ENCODE measurements at regions not wholly inside any gene's neighbourhood (a gene's known extent, or its start where the extent isn't known, plus 50 kb on each side); places are given as distances from the start of the nearest gene placed in this dataset.
"Not testable (repeated sequence)": the region's sequence is repeated elsewhere in the genome, so short reads cannot be mapped to it uniquely, and the experiment has no call there.

DNA sequence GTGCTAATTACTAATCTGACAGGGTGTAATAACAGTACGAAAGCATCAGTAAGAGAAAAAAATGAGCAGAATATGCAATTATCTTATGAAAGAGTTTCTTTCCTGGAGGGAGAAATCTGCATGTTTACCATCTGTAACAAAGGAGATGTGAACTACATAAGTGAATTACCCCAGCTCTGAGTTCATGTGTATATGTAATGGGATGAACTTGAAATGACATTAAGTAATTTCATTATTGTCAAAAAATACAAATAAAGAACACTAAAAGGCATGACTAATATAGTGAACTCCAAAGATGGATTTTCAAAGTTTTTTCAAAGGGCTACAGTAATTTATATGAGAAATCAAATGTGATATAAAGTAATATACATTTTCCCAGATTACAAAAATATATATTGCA is 944.0 kb downstream of the MAT2B start:
- no peak for DNase-seq

DNA sequence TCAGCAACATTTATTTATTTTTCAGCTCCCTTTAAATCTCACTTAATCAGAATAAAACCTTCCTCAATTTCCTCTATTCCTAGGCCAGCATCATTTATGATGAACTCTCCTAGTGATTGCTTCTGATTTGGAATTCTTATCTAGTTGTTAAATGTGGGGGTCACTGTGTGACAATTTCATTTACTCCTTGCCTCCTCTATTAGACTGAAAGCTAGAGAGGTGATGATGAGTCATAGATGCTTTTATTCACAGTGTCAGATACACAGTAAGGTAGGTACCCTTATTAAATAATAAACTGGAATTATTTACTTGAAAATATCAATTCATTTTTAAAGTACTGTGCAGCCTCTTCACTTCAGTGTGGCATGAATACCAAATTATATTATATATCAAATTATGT is 960.6 kb downstream of the MAT2B start:
- DNase-seq, result no peak

DNA sequence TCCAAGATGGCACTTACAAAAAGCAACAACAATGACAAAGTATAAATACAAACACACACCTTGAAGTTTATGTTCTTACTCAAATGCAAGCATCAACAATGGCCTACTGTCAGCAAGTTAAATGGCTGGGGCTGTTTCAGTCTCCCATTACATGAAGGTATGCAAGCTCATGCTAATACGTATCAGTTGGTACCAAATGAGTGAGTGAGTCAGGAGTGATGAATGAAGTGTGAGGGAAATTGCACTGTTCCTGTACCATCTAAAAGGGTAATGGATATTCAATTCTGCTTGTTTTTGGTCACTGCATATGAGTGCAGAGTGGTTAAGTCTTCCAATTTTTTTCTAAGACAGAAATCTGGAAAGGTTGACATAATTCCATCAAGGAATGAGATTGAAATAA is 964.9 kb downstream of the MAT2B start:
- no peak for DNase-seq

DNA sequence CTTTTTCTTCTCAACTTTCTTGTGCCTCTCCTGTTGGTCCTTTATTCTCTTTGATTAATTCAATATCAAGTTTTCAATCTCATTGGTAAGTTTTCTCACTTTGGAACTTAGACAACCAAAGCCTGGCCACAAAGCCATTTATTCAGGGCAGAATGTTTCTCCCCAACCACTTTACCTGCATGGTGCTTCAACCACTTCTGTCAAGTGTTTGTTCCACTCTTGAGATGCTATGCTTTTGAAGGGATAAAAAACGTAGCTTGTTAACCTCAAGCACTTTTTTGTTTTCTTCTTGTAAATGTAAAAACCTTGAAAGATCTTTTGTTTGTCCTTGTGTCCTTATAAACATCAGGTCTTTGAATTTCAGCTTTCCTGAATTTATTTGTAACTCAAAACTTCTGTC is 966.7 kb downstream of the MAT2B start:
- DNase-seq, result no peak

DNA sequence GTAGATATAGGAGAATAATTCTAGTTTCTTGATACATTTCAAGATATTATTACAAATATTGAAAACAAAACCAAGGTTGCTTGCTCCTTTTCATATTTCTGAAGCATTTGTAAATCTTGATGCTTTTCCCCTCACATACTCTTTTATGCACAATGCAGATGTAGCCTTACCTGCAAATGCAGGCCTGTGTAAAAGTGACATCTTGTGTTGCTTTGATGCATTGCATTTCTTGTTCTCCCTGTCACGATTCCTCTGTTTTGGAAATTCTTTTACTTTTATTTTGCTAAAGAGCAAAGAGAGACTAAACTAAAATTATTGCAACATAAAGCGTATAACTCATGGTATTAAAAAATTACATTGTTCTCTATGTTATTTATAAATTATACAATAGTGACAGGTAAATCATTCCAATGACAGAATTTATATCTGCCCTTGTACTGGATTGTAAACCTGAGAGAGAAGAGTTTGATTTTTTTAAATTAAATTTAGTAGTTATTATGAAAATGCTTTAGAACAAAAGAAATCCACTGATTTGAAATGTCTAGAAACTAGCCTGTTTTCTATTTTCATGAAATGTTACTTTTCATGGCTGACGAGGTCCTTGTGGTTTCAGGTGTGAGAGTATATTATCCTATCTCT is 970.0 kb downstream of the MAT2B start:
- no peak for DNase-seq

DNA sequence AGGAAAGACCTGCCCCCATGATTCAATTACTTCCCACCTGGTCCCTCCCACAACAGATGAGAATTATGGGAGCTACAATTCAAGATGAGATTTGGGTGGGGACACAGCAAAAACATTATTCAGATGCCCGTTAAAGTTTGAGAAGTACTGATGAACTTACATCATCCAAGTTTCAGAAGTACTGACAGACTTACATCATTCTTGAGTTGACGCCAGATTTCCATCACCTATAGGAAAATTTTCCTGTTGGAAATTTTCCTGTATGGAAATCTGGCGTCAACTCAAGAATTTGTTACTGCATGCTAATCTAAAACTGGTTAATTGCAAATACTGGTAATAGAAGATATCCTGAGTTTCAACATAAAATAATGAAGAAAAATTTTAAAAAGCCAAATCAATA is 975.9 kb downstream of the MAT2B start:
- no peak for DNase-seq

DNA sequence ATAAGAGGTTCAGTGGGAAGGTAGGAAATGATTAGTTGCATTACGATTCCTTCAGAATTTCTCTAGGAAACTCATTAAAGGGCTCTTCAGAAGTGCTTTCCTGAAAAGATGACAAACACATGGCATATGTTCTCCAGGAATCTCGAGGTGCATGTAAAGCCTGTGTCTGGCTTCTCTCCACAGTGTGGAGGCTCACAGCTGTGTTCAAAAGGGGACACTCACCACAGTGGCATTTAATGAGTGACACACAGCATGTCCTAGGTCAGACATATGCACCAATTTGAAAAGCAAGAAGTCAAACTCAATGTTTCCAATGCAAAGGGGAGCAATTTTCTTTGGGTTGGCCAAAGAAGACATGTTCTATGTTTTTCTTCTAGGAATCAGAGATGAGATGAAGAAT is 976.9 kb downstream of the MAT2B start:
- DNase-seq, result no peak

DNA sequence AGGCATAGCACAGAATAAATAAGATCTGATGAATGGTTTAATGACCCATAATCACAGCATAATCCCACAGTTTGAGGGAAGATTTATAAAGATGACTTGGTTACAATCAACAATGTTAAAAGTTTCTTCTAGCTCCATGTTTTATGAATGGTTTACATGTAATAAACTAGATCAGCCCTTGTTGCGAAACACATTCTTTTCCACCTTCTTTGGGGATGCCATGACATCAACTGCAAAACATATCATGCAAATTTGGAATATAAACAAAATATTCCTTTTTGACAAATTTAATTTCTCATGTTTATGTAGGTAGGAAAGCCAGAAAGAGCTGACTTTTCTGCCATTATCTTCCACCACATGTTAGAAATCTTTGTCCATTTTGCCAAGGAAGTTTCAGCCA is 979.5 kb downstream of the MAT2B start:
- DNase-seq, result no peak

DNA sequence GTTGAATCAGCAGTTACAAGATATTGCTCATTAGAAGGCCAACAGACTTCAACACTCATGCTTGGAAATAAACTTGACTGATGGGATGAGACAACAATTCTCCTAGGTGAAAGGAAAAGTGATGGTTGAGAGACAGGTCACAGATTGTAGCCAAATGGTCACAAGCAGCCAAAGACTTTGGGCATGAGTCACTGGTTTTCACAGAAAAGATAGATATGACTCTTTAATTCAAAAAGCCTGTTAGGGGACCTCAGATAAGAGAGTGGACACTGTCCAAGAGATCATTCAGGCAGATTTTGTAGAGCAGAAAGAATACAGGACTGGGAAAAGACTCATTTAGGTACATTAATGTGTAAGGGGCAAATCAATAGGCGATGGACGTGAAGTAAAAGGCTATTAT is 982.5 kb downstream of the MAT2B start:
- DNase-seq, result no peak

DNA sequence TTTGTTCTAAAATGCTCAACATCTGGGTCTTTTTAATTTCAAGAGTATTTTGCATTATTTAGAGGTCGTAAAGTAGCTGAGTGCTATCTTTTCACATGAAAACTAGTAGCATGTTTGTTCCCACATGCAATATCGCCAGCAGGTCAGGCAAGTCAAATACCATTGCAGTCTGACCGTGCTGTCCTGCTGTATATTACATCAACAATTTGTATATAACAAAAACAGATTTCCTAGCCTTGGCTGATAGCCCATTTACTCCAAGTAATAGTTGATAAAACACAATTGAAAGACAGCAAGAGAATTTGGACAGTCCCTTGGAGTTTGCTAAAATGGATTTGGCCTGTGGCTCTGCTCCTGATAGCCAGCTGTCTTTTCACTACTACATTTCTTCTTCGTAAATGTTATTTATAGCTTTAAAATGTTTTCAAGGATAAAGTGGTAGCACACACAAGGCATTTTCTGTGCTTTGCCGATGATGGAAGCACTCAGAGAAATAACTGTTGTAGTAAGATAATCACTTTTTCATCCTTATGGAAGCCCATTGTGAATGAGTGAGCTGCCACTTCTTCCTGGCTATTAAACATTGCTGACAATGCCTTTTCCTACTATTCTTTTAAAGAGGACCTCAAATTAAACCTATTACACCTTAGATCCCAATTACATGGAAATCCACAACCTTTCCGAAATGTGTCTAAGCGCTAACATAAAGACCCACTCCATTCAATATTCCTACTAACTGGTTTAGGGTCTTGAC is 992.1 kb downstream of the MAT2B start:
- no peak for DNase-seq

DNA sequence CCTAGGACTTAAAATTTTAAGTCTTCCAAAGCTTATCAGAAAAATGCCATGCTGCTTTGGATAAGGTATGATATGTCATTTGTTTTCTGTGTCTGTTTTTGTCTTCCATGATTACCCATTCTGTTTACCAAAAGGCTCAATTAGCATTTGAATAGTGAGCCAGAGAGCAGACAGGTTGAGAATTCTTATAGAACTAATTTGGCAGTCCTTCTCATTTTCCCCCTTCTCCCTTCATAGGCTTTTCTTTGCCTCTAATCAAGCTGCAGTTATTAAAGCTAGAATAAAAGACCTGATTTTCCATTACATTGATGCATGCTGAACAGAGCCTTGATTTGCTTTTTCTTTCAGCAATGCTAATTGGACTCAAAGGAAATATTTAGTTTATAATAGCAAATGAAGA is 993.0 kb downstream of the MAT2B start:
- no peak for DNase-seq

DNA sequence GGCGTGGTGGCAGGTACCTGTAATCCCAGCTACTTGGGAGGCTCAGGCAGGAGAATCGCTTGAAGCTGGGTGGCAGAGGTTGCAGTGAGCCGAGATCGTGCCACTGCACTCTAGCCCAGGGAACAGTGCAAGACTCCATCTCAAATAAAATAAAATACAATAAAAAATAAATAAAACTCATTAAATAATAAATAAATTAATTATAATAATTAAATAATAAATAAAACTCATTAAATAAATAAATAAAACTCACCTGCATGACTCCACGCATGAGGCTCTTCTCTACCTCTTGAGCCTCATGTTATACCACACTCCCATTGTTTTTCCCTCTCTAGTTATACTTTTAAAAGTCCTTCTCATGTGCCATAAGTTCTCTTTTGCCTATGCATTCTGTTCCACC is 995.4 kb downstream of the MAT2B start:
- no peak for DNase-seq

DNA sequence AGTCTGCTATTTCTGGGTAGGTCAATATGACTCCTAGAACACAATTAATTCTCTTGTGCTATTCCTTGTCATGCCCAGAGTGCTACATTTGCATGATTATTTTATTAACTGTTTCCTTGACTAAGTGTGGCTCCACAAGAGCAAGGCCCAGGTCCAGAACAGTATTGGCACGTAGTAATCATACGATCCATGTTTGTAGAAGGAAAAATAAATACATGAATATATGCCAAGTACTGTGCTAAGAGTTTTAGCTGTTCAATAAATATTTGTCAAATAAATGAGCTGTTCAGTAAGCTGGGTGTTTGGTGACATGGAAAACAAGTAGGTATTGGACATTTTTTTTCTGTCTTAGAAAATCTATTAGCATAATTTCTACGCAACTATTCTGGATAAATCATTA is 995.9 kb downstream of the MAT2B start:
- DNase-seq, result no peak

DNA sequence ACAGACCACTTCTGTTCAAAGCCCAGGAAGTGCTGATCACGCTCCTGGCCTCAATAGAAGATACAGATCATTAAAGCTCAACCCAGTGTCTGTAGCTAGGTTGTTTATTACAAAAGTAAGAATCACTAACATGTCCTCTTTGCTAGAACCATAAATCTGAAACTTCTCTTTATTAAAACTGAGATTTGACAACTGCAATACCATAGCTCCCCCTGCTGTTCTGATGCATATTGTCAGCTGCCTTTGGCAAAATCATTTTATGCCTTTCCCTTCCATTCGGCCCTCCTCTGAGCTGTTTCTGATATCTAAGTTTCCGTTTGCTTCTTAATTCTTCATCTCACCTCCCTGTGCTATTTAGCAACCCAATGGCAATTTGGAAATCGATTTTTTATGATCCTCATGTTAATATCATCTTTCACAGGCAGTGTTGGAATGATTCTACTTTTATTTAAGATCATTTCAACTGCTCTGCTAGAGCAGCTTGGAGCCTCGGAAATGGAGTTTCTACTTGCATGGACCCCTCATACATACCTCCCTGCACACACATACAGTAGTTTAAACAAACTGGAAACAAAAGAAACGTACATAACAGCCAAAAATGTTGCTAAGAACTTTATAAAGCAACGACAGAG is 998.8 kb downstream of the MAT2B start:
- peak; percentile 35 for DNase-seq

DNA sequence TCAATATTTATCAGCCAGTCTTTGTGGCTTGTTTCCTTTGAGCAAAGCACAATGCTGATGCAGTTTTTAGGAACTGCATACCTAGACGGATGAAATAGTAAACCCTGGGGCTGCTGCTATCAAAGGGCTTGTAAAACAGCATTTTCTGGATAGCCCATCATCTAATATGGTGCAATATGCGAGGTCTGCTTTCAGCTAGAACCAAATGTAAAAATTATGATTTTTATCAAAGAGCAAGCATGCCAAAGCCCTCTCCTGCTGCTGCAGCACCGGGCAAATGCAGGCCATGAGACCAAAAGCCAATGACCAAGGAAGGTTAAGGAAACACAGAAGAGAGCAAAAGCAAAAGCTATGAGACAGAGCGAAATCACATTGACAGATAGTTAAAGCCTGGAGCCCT is 1000.4 kb downstream of the MAT2B start:
- no peak for DNase-seq

DNA sequence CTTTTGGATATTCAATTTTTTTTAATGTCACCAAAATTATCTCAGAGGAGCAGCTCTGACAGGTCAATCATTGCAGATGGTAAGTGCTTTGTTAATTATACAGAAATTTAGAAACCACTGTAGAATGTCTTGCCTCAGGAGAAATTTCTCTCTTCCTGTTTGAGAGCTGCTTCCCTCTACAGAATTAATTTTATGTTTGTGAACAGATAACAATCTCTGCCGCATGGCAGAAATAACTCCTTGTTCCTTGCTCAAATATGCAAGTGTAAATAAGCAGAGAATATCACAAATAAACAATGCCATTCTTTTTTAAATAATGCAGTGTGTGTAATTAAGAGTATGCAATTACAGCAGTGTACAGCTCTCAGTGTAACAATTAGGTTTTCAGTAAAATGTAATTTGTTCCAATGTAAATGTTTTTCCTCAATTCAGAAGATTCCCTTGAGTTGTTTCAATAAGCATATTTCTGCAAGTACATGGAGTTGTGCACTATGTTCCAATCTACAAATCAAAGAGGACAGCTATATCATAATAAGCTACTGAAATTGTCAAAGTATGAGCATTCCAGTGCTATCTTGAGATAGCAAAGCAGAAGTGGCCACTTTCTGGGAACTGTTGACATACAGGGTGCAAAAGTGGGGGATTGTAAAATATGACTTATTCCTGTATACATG is 1012.8 kb downstream of the MAT2B start:
- DNase-seq, result no peak

DNA sequence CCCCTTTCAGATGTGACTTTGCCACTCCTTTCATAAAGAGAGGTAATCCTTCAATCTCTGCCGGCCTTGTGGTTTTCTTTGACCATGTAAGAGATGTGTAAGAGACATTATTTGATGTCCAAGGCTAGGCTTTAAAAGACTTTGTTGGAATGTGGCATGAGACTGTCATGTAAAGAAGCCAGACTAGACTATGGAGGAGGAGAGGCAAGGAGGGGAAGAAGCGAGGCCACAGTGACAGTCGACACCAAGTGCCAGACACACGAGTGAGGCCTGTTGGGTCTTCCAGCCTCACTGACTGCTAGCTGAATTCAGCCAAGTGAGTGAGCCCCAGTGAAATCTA is 1013.3 kb downstream of the MAT2B start:
- no peak for DNase-seq

DNA sequence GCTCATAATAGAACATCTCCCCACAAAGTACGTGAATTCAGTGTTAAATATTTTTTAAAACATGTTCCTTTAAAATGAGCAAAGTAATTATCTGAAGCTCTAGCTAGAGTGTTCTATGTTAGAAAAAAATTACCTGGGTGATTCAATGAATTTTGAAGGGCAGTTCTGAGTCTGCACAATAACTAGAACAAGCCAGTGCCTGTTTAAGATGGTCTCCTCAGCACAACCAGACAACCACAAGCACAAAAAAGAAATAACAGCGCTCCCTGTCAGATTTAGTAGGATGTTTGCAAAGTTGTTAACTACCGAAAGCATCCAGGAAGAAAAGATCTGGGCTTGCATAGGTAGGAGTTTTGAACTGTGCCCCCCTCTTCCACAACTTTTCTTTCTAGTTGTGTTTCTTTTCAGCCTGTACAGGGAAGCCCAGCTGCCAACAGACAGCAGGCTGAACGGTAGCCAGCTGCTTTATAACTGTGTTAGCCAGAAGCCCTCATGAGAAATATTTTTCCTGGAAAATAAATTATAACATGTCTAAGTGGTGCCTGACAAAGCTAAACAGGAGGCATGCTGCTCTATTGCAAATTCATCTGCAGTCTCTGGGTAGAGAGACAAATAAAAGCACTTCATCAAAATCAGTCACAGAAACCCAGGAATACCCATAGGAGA is 1026.9 kb downstream of the MAT2B start:
- DNase-seq, result no peak

DNA sequence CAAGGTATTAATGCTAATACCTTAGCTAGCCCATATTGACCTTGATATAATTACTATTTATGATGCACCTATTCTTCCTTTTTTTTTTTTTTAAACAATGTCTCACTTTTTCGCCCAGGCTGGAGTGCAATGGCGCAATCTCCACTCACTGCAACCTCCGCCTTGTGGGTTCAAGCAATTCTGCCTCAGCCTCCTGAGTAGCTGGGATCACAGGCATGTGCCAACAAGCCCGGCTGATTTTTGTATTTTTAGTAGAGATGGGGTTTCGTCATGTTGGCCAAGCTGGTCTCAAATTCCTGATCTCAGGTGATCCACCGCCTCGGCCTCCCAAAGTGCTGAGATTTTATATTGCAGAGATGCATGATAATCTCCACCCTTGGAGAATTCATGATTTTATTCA is 1028.0 kb downstream of the MAT2B start:
- not testable (repeated sequence) for DNase-seq

DNA sequence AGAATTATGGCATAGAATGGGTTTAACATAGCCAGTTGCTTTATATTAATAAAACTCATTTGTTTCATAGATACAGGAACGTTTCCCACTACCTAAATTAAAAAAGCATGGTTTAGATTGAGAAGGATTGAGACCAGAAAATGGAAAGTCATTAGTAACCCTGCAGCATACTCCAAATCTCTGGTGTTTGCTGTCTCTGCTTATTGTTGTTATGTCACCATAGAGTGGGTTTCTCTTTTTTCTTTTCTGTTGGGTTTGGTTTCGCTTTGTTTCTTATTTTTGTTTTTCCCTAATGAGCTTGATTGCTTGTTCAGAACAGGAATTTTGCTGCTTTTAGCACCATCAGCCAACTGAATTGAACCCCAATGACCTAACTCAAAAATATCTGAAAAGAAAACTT is 1034.8 kb downstream of the MAT2B start:
- DNase-seq, result no peak

DNA sequence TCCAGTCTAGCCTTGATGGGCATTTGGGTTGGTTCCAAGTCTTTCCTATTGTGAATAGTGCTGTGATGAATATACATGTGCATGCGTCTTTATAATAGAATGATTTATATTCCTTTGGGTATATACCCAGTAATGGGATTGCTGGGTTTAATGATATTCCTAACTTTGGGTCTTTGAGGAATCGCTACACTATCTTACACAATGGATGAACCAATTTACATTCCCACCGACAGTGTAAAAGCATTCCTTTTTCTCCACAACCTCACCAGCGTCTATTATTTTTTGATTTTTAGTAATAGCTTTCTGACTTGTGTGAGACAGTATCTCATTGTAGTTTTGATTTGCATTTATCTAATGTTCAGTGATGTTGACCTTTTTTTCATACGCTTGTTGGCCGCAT is 1040.1 kb downstream of the MAT2B start:
- no peak for DNase-seq

DNA sequence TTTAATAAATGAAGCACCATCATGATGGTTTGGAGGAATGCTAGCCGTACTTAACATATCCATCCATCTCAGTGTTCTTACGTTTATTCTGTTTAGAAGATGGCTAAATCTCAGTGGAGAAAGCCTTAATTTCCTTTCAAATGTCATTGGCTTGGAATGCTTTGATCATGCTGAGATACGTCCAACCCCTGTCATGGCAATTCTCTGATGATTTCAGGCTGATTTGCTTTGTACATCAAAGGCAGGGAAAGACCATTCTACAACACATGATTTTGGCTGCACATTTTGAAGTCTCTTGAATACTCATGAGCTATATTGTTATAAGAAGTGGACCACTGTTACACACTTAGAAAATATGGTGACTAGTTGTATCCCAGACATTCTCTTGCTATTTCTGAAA is 1048.4 kb downstream of the MAT2B start:
- no peak for DNase-seq

DNA sequence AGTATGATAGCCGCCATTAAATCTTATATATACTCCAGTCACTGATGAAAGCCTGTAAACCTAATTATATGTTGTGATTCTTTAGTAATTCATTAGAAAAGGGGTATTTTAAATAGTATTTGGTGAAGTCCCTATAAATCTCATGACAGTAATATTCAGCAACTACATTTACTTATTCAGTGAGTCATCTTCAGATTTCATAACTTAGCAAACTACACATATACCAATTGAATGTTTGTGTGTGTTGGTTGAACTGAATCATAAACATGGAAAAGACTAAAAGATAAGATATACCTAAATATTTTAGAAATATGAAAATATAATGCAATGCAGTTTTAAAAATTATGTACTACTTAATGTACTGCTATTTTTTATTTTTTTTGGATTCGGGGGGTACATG is 1050.4 kb downstream of the MAT2B start:
- no peak for DNase-seq

DNA sequence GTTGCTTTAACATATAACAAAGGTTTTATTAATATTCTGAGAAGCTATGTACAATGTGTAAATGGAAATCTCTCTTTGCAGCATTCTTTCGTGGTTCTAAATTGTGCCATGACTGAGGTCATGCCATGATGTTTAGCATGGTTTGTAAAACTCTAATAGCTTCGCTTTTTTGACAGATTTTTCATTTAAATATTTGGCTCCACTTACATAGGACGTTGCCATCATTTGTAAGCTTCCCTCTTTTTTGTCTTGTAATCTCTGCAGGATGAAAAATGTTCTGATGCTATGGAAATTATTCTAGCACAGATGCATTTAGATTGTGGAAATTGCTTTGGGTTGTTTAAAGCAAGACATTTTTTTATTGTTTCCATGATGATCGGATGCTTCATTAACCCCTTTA is 1054.8 kb downstream of the MAT2B start:
- no peak for DNase-seq

Measured in NCI-H1048 (cell line).